SKM-1 treated with dmso at 0.1 percent for 144 hours (cell line): ENCODE measurements at regions not wholly inside any gene's neighbourhood (a gene's known extent, or its start where the extent isn't known, plus 50 kb on each side); places are given as distances from the start of the nearest gene placed in this dataset.
"Not testable (repeated sequence)": the region's sequence is repeated elsewhere in the genome, so short reads cannot be mapped to it uniquely, and the experiment has no call there.

Source experiments
- DNase-seq: peaks from one replicate; lab custom pipeline; 2025; ENCODE audit not compliant: unreplicated experiment; lab: John Stamatoyannopoulos, UW

GRCh38 chr3:20511863-20512505 is 326.0 kb upstream of the SGO1 start:
- DNase-seq: peak; percentile 40

GRCh38 chr3:20510396-20510795 is 324.4 kb upstream of the SGO1 start:
- no peak for DNase-seq

- DNase-seq: no peak
These were observed 317.5 kb upstream of the SGO1 start for GRCh38 chr3:20503394-20504082.

- DNase-seq: no peak
These were observed 305.0 kb upstream of the SGO1 start for GRCh38 chr3:20490996-20491395.

GRCh38 chr3:20488151-20488550 is 302.1 kb upstream of the SGO1 start:
- DNase-seq: no peak

GRCh38 chr3:20484126-20484525 is 298.1 kb upstream of the SGO1 start:
- DNase-seq: no peak

GRCh38 chr3:20482350-20482749 is 296.3 kb upstream of the SGO1 start:
- DNase-seq: no peak

- DNase-seq: no peak
These were observed 294.9 kb upstream of the SGO1 start for GRCh38 chr3:20480786-20481365.

- no peak for DNase-seq
These were observed 292.4 kb upstream of the SGO1 start for GRCh38 chr3:20478436-20478835.

GRCh38 chr3:20464237-20464636 is 278.2 kb upstream of the SGO1 start:
- not testable (repeated sequence) for DNase-seq

- no peak for DNase-seq
These were observed 276.7 kb upstream of the SGO1 start for GRCh38 chr3:20462723-20463122.

- no peak for DNase-seq
These were observed 276.2 kb upstream of the SGO1 start for GRCh38 chr3:20462226-20462625.

GRCh38 chr3:20458994-20459716 is 273.1 kb upstream of the SGO1 start:
- DNase-seq: no peak

- DNase-seq: no peak
These were observed 270.5 kb upstream of the SGO1 start for GRCh38 chr3:20456511-20456910.

GRCh38 chr3:20451170-20451569 is 265.2 kb upstream of the SGO1 start:
- no peak for DNase-seq

- no peak for DNase-seq
These were observed 264.6 kb upstream of the SGO1 start for GRCh38 chr3:20450611-20451010.

GRCh38 chr3:20442846-20443245 is 256.8 kb upstream of the SGO1 start:
- no peak for DNase-seq

- DNase-seq: not testable (repeated sequence)
These were observed 241.3 kb upstream of the SGO1 start for GRCh38 chr3:20427268-20427667.

- no peak for DNase-seq
These were observed 239.1 kb upstream of the SGO1 start for GRCh38 chr3:20425138-20425537.

GRCh38 chr3:20424086-20424485 is 238.1 kb upstream of the SGO1 start:
- no peak for DNase-seq

GRCh38 chr3:20422391-20422790 is 236.4 kb upstream of the SGO1 start:
- no peak for DNase-seq
